ENCODE measurements at regions not wholly inside any gene's neighbourhood (a gene's known extent, or its start where the extent isn't known, plus 50 kb on each side); places are given as distances from the start of the nearest gene placed in this dataset.

DNA sequence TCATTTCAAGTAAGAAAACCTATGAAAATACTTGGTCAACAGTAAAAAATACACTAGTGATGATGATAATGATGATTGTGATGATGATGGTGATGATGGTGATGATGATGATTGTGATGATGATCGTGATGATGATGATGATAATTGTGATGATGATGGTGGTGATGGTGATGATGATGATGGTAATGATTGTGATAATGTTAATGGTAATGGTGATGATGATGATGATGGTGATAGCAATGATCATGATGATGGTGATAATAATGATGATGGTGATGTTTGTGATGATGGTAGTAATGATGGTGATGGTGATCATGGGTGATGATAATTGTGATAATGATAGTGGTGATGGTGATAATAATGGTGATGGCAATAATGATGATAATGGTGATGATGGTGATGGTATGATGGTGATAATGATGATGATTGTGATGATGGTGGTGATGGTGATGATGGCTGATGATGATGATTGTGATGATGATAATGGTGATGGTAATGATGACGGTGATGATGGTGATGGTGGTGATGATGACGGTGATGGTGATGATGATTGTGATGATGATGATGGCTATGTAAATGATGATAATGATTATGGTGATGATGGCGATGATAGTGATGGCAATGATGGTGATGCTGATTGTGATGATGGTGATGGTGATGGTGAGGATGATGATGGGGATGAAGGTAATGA is 62.1 kb downstream of the VCX3A start:
- DNase-seq = no peak

- DNase-seq = no peak
These were observed 66.2 kb downstream of the VCX3A start for GRCh38 chrX:6468706-6469105.

DNA sequence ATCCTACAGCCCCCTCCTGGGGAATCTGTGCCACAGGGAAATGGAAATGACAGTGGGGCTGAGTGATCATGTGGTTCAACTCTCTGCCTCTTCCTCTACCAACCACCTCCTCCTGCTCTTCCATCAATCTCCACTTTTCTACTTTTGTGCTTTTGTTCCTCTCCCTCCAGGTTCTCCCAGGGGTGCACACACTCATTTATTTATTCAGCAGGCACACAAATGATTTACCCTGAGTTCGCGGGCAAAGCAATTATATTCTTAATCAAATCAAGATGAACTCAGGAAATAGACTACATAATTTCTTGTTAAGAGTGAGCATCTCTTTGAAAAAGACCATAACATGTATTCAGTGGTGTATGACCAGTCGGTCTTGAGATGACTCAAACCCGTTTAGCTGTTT is 69.2 kb downstream of the VCX3A start:
- no peak for DNase-seq

DNA sequence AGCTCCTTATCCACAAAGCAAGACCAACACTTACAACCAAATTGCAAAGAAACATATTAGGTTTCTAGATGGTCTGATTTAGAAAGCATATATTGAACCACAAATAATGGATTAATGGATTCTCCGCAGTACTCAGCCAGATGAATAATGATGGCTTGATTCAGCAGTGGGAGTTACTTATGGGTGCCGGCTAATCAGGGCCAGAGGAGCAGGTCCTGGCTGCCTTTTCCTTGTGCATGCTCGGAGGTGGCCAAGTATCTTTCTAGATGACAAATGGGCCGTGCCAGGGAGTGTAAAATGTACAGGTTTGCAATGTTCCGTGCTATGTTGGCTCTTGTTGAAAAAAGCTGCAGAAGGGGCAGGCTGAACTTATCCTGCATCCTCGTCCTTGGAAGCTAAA is 70.2 kb downstream of the VCX3A start:
- DNase-seq = no peak

GRCh38 chrX:6460893-6461490 is 73.9 kb downstream of the VCX3A start:
- DNase-seq = no peak

GRCh38 chrX:6456196-6456595 is 78.7 kb downstream of the VCX3A start:
- no peak for DNase-seq

GRCh38 chrX:6449946-6450345 is 85.0 kb downstream of the VCX3A start:
- no peak for DNase-seq

- no peak for DNase-seq
These were observed 86.9 kb downstream of the VCX3A start for GRCh38 chrX:6448003-6448402.

DNA sequence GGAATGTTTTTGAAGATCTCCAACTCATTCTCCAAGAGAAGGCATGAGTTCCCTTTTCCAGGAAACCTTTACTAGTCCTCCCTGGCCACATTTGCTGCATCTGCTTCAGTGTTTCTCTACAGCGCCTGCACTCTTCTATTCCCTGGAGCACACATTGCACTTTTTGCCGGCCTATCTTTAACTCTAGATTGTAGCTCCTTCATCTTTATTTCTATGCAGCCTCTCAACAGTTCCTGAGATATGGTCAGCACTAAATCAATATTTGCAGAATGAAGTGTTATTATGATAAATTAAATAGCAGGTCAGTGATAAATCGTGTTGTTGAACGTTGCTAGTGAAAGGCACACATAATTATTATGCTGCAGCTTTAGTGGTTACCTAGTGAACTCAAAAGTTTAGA is 88.3 kb downstream of the VCX3A start:
- DNase-seq = no peak

DNA sequence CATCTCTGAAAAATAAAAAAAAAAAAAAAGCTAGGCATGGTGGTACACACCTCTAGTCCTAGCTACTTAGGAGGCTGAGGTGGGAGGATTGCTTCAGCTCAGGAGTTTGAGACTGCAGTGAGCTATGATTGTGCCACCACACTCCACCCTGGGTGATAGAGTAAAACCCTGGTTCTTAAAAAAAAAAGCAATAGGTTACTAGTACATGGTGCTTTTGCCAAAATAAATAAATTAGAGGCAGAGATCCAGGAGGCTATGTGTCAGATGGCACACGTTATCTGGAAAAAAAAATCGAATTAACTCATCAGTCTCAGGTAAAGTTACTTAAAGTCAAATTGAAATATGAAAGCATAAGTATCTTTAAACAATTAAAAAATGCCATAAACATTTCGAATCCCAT is 94.3 kb downstream of the VCX3A start:
- no peak for DNase-seq

DNA sequence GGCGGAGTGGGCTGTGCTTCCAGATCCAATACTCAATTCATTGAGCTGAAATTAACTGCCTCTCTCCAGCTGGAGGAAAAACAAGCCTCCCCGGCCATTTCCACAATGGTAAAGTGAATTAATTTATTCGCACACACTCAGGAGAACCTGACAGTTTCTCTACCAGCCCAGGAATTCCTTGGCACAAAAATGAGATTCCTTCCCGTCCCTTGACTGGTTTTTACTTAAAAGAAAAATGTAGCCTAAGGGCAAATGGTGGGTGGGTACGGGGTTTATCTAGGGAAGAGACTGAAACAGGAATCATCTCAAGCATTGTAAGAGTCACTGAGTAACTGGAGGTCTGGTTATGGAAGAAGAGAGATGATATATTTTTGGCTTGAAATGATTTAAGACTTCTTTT is 102.7 kb downstream of the VCX3A start:
- DNase-seq = no peak

DNA sequence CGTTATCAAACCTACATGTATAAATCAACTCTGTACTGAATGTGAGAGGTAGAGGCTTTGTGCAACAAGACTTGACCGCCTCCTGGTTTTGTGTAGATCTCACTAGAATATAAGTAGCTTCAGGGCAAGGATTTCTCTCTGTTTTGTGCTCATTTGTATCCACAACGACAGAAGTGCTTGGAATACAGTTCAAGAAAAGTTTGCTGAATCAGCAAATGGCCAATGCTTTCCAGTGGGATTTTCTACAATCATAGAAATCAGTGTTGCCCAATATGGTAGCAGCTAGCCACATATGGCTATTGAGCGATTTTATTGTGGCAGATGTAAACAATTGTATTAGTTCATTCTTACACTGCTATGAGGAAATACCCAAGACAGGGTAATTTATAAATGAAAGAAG is 127.4 kb downstream of the VCX3A start:
- no peak for DNase-seq

GRCh38 chrX:6386837-6387236 is 148.1 kb downstream of the VCX3A start:
- no peak for DNase-seq

DNA sequence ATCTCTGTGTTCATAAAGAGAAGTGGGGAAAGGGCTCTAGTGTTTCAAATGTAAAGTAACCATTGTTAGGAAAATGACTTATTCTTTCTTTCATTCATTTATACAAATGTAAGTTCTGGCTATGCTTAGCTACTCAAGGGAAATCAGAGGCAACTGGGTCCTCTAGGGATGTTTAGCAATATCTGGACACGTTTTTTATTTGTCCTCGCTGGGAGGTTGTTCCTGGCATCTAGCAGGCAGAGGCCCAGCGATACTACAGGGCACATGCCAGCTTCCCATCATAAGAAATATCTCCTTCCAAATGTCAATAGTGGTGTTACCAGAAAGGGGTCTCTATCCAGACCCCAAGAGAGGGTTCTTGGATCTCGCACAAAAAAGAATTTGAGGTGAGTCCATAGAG is 150.0 kb downstream of the VCX3A start:
- no peak for DNase-seq

DNA sequence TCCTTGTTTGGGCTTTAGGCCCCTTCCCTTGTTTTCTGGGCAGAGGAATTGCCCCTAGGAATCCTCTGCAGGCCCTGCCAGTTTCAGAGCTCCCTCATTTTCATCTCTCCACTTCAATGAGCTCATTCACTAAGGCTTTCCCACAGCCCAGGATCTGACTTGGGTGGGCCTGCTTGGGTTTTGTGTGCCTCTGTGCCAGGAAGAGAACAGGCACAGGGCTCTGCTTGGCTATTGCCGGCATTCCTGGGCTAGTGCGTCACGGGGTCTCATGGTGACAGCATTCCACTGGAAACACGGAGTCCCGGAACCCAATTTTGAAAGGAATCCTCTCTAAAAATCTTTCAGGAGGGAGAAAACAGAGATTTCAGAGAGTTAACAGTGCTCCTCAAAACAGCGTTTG is 150.5 kb downstream of the VCX3A start:
- DNase-seq = no peak

- no peak for DNase-seq
These were observed 151.0 kb downstream of the VCX3A start for GRCh38 chrX:6383917-6384316.

DNA sequence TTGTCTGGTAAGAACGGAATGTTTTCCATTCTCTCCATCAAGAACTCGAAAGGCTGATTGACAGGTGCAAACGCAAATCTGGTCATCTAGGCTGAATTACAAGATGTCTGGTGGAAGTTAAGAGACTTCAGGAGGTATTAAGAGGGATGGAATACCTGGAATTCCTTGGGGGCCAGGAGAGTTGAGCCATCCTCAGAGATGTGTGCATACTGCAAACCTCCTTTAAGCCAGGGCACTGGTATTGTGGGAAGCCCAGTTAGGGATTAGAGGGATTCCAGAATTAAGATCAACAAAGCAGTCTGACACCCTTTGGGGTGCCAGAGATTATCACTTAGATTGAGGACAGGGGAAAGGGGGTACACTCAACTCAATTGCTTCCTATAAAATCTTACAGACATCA is 151.4 kb downstream of the VCX3A start:
- DNase-seq = no peak

- no peak for DNase-seq
These were observed 152.6 kb downstream of the VCX3A start for GRCh38 chrX:6382284-6382683.

- no peak for DNase-seq
These were observed 148.6 kb upstream of the NLGN4X start for GRCh38 chrX:6377103-6377764.

GRCh38 chrX:6374556-6374955 is 145.9 kb upstream of the NLGN4X start:
- DNase-seq = no peak

GRCh38 chrX:6372981-6373380 is 144.3 kb upstream of the NLGN4X start:
- no peak for DNase-seq

DNA sequence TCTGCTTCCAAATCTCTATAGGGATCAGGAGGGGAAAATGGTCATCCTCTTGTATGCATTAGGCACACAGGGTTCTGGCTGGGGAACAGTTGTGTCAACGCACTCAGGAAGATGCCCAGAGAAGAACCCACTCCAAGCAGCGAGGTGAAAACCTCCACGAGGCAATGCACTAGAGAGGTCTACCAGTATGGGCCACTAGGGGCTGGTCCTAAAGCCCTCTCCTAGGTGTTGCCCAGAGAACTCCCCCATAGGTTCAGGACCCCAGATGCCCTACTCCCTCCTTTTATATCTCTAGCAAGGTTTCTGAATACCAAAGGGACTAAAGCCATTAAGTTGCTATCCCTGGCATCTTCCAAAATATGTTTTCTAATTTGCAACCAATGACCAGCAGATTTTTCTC is 142.7 kb upstream of the NLGN4X start:
- DNase-seq = no peak

GRCh38 chrX:6363188-6363587 is 134.5 kb upstream of the NLGN4X start:
- DNase-seq = no peak

GRCh38 chrX:6325437-6325836 is 96.8 kb upstream of the NLGN4X start:
- DNase-seq = no peak

All from renal pelvis (tissue), 1 donor.